Ishikawa (cell line): ENCODE measurements at regions not wholly inside any gene's neighbourhood (a gene's known extent, or its start where the extent isn't known, plus 50 kb on each side); places are given as distances from the start of the nearest gene placed in this dataset.

Experiments used
- CEBPB ChIP-seq: IDR thresholded peaks from 2 replicates; pipeline ENCODE4 v1.6.1; 2012
- CREB1 ChIP-seq: IDR thresholded peaks from 2 replicates; pipeline ENCODE4 v1.6.1; 2012; ENCODE audit warnings: low read depth
- EGR1 ChIP-seq: IDR thresholded peaks from 2 replicates; pipeline ENCODE4 v1.6.1; 2012
- EP300 ChIP-seq: IDR thresholded peaks from 2 replicates; pipeline ENCODE4 v1.6.1; 2012; ENCODE audit warnings: borderline replicate concordance
- FOXM1 ChIP-seq: IDR thresholded peaks from 2 replicates; pipeline ENCODE4 v1.6.1; 2012; ENCODE audit warnings: low read depth, borderline replicate concordance
- MAX ChIP-seq: IDR thresholded peaks from 2 replicates; pipeline ENCODE4 v1.6.1; 2012
- NFIC ChIP-seq: IDR thresholded peaks from 2 replicates; pipeline ENCODE4 v1.6.1; 2012
- RAD21 ChIP-seq: IDR thresholded peaks from 2 replicates; pipeline ENCODE4 v1.6.1; 2012; ENCODE audit warnings: low read depth
- REST ChIP-seq: IDR thresholded peaks from 2 replicates; pipeline ENCODE4 v1.6.1; 2012; ENCODE audit warnings: low read depth, mild to moderate bottlenecking
- TAF1 ChIP-seq: IDR thresholded peaks from 2 replicates; pipeline ENCODE4 v1.6.1; 2012; ENCODE audit warnings: low read depth, mild to moderate bottlenecking
- TCF12 ChIP-seq: IDR thresholded peaks from 2 replicates; pipeline ENCODE4 v1.6.1; 2012; ENCODE audit warnings: low read depth
- TEAD4 ChIP-seq: IDR thresholded peaks from 2 replicates; pipeline ENCODE4 v1.6.1; 2012
- YY1 ChIP-seq: IDR thresholded peaks from 2 replicates; pipeline ENCODE4 v1.6.1; 2012; ENCODE audit warnings: low read depth
- ZBTB7A ChIP-seq: IDR thresholded peaks from 2 replicates; pipeline ENCODE4 v1.6.1; 2012; ENCODE audit warnings: low read depth
- TF ChIP-seq, protein P1 (sequence below): IDR thresholded peaks from 2 replicates; pipeline ENCODE4 v1.6.1; 2012

GRCh38 chr3:176839466-176839865, 357.8 kb downstream of the TBL1XR1 start:
- TF ChIP-seq CEBPB, result no peak
- no peak for TF ChIP-seq YY1
- no peak for TF ChIP-seq NFIC
- TF ChIP-seq, protein P1, sequence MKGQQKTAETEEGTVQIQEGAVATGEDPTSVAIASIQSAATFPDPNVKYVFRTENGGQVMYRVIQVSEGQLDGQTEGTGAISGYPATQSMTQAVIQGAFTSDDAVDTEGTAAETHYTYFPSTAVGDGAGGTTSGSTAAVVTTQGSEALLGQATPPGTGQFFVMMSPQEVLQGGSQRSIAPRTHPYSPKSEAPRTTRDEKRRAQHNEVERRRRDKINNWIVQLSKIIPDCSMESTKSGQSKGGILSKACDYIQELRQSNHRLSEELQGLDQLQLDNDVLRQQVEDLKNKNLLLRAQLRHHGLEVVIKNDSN, result no peak
- TF ChIP-seq RAD21, result no peak
- no peak for TF ChIP-seq TEAD4

GRCh38 chr3:176824811-176825210, 372.5 kb downstream of the TBL1XR1 start:
- TF ChIP-seq CEBPB (no peak), FOXM1 (no peak), CREB1 (no peak), ZBTB7A (no peak), NFIC (no peak), TAF1 (no peak), MAX (no peak), YY1 (no peak), TEAD4 (no peak), EP300 (no peak), TCF12 (no peak), RAD21 (no peak), EGR1 (no peak), REST (no peak)
- TF ChIP-seq, protein P1, result no peak

- no peak for TF ChIP-seq YY1
- no peak for TF ChIP-seq TEAD4
- TF ChIP-seq RAD21, result no peak
- TF ChIP-seq, protein P1, result no peak
- TF ChIP-seq CEBPB, result no peak
- no peak for TF ChIP-seq ZBTB7A
- TF ChIP-seq CREB1, result no peak
- TF ChIP-seq REST, result no peak
- TF ChIP-seq NFIC, result no peak
- no peak for TF ChIP-seq FOXM1
- no peak for TF ChIP-seq MAX
- TF ChIP-seq TCF12, result no peak
- TF ChIP-seq TAF1, result no peak
- TF ChIP-seq EGR1, result no peak
- TF ChIP-seq EP300, result no peak
Measured at GRCh38 chr3:176820764-176821163, 376.5 kb downstream of the TBL1XR1 start.

GRCh38 chr3:176816937-176817336, 380.3 kb downstream of the TBL1XR1 start:
- TF ChIP-seq, protein P1, result no peak
- TF ChIP-seq FOXM1 (no peak), EGR1 (no peak), ZBTB7A (no peak), CEBPB (no peak)

DNA sequence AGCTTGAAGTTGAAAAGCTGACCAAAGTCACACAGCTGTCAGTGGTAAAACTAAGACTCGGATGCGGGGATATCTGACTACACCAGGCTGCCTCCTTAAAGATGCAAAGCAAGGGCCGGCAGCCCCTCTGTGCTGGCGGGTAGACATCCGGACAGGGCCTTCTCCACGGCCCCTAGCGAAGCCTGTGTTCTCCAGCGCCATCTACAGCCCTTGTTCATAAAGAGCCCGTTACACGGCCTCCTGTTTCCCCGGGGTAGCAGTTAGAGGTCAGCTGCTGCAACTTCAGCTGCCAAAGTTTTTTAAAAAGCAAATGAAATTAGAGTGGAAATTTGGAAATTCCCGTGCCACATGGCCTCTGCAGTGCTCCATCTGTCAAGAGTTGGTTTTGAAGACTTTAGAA, 383.0 kb downstream of the TBL1XR1 start:
- TF ChIP-seq RAD21, result peak; percentile 60
- no peak for TF ChIP-seq NFIC

DNA sequence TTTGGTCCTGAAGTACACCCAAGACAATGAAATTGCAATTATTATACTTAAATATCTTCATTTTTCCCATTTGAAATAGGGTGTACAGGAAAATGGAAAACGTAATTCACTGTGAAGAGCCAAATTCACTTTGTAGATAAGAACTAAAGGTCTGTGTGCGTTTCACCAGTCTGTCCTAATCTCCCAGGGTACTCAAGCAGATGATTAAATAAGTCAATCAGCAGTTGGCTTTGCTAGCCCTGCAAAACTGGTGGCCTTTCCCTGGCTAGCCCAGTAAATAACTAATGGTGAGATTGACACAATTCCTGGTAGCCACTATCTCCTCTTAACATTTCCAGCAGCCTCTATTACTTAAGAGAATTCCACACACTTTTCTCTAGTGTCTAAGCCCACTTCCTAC, 389.3 kb downstream of the TBL1XR1 start:
- TF ChIP-seq REST (no peak), EP300 (no peak), CEBPB (no peak), YY1 (no peak), EGR1 (no peak), TEAD4 (no peak)
- TF ChIP-seq, protein P1, result no peak
